HG02610 (cell line): ENCODE measurements at regions not wholly inside any gene's neighbourhood (a gene's known extent, or its start where the extent isn't known, plus 50 kb on each side); places are given as distances from the start of the nearest gene placed in this dataset.

Source experiments
- ATAC-seq: cut with Tn5 transposase; IDR thresholded peaks from one replicate; pipeline ENCODE4 v1.9.1; 2021; ENCODE audit warnings: mild to moderate bottlenecking, moderate library complexity; ENCODE audit not compliant: unreplicated experiment

DNA sequence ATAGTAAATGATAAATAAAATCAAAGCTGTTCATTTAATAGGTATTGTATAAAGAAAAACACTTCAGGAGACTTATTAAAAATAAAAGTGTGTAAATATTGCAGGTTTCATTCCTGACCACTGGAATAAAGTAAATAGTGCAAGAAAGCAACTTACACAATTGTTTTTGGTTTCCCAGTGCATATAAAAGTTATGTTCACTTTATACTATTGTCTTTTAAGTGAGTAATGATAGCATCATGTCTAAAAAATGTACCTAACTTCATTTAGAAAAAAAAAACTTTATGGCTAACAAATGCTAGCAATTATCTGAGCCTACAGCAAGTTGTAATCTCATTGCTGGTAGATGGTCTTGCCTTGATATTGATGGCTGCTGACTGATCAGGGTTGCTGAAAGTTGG, 726.6 kb upstream of the POU3F2 start:
- no peak for ATAC-seq

- ATAC-seq = no peak
Observed at GRCh38 chr6:98116455-98116854, 717.9 kb upstream of the POU3F2 start.

DNA sequence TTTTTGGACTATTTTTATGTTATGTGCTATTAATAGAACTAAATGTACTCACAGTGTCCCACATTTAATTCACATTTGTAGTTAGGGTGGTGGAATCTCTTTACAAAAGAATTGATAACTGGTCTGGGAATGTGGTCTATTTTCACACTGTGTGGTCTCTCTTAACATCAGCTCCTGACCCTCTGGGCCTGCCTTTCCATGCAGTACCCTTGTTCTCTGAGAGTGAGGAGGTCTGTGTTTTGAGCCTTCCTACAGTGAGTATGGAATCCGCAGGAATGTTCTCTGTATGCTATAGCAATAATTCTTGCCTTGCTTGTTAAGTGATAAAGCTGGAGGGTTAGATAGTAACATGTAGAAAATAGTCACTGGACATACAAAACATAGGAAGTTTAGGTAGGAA, 717.3 kb upstream of the POU3F2 start:
- no peak for ATAC-seq

- ATAC-seq = no peak
Observed at GRCh38 chr6:98118397-98119045, 715.9 kb upstream of the POU3F2 start.

- ATAC-seq = no peak
Observed at GRCh38 chr6:98124171-98124570, 710.2 kb upstream of the POU3F2 start.

GRCh38 chr6:98131290-98131990, 702.9 kb upstream of the POU3F2 start:
- no peak for ATAC-seq

GRCh38 chr6:98136333-98136732, 698.0 kb upstream of the POU3F2 start:
- ATAC-seq = no peak

DNA sequence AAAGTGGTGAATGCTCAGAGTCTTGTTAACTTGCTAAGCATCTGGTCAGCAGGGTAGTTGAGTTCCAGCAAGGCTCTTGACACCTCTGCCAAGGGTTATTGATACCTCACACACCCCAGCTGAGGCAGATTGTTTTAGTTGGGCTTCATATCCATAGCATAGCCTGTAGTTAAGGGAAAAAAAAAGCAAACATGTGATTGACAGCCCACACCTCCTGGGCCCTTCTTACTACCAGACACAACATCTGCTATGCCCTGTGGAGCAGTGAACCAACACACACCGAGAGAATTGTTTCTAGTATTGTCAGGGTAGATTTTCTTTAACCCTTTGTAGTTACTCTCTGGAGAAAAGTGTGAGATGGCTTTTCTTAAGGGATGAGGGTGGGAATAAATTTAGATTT, 697.0 kb upstream of the POU3F2 start:
- ATAC-seq = no peak

GRCh38 chr6:98142839-98143238, 691.5 kb upstream of the POU3F2 start:
- ATAC-seq = no peak

DNA sequence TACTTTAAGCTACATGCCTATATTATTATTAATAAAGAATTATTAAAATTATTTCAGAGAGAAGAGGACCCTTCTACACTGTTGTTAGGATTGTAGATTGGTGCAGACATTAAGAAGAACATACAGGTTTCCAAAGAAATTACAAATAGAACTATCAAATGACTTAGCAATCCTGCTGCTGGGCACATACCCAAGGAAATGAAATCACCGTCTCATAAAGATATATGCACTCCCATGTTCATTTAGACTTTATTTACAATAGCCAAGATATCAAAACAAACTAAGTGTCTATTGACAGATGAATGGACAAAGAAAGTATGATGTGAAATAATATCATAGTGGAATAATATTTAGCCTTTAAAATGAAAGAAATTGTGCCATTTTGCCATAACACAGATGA, 687.7 kb upstream of the POU3F2 start:
- ATAC-seq = no peak

DNA sequence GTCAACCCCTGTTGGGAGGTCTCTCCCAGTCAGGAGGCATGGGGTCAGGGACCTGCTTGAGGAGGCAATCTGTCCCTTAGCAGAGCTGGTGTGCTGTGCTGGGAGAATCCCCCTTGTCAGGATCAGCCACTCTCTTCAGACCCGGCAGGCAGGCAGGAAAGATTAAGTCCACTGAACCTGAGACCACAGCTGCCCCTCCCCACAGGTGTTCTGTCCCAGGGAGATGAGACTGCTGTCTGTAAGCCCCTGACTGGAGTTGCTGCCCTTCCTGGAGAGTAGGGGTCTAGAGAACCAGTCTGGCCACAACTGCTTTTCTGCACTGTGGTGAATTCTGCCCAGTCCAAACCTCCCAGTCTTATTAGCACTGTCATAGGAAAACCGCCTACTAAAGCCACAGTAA, 677.8 kb upstream of the POU3F2 start:
- ATAC-seq = no peak

- no peak for ATAC-seq
Observed at GRCh38 chr6:98179606-98180005, 654.8 kb upstream of the POU3F2 start.

DNA sequence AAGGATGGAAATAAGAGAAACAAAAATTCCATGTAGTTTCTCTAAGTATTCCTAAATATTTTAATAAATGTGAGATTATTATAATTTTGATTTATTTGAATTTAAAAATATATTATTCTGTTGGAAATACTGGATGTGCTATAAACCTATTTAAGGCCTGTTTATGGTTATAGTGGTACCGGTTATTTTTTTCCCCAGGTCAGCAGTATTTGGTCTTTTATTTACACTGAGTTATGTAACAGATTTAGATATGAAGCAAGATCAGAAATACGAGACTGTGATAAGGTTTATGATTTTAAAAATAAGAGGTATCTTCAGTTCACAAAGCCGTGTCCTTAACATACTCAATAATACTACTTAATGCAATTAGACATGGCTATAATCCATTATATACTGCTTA, 634.3 kb upstream of the POU3F2 start:
- ATAC-seq = no peak

DNA sequence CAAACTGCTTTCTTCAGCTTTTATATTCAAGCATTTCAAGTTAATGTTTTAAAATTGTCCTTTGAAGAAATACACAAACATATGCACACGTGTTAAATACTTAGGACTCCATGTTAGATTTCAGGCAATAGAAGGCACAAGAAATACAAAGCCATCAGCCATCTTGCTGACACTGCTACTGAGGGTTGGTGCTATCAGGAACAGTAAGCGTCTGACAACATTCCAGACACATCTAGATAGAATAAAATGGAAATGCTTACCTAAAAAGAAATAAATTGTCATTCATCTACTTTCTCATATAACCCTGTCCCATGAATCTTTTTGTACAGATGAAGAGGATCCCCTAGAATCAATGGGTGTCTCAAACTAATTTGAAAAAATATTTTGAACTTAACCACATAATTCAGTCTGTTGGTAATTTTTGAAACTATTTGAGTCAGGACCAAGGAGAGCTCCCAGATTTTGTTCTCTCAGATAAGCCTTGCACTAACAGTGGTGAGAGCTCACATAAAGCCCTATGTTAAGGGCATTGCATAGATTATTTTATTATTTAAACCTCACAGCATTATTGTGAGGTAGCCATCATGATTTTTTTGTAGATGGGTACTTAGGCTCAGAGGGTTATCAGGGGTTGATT, 631.1 kb upstream of the POU3F2 start:
- ATAC-seq = no peak

- ATAC-seq = no peak
Observed at GRCh38 chr6:98212468-98212867, 621.9 kb upstream of the POU3F2 start.

DNA sequence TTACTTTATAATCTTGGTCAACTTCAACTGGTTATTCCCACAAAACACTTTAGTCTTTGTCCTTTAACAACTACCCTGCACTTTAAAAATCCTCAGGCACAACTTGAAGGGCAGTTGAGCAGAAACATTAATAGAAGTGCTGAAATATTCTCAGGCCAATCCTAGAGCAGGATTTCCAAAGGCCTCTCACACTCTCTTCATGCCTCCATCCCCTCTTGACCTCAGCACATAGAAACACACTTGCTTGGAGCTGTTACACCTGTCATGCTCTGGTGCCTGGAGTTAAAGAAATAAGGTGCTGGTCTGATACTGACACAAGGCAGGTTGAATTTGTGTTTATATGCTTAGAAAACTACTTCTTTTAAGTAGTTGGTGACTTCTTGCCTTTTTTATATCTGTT, 618.8 kb upstream of the POU3F2 start:
- ATAC-seq = no peak

DNA sequence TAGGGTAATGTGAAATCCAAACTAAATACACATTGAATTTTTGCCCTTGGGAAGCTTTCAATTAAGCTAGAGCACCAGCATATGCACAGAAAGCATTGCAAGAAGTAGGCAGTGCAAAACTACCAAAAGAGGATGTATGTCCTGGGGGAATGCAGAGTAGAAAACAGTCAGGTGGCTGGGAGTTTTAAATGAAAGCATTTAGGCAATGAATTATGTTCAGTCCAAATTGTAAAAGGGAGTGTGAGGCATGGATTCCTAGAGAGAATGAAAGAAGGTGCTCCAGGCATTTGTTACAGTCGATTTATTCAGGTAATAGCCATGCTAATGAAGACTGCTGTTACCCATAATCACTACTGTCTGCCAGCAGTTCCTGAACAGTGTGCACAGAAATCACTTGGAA, 604.1 kb upstream of the POU3F2 start:
- ATAC-seq = no peak

DNA sequence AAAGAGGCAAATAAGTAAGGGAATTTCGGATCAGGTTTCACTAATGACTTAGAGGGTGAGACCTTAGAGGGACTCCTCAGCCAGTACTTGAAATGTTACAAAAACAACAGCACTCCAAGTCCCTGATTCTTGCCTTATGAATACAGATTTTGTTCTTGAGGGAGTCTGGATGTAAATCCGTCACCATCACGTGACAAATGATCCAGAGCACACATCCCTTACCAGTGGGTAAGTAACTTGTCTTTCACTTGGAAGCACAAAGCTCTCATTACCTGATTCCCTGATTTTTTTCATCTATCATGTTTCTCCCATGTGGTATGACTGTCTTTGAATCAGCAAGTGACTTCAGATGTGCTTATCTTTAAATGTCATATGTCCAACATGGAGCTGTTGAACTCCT, 595.3 kb upstream of the POU3F2 start:
- no peak for ATAC-seq

DNA sequence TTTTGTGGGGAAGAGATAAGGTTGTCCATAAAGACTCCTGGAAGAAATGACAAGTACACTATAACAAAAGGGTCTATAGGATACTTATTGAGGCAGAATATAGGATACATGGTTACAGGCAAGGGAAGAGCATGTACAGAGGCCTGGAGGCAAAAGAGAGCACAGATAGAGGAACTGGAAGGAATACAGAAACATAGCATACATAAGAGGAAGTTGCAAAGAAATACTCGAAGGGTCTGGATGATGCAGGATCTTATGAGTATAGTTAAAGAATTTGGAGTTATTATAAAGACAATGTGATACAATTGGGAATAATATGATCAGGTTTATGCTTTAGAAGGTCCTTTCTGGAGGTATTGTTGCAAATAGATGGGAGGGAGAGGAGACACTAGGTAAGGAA, 592.7 kb upstream of the POU3F2 start:
- no peak for ATAC-seq

DNA sequence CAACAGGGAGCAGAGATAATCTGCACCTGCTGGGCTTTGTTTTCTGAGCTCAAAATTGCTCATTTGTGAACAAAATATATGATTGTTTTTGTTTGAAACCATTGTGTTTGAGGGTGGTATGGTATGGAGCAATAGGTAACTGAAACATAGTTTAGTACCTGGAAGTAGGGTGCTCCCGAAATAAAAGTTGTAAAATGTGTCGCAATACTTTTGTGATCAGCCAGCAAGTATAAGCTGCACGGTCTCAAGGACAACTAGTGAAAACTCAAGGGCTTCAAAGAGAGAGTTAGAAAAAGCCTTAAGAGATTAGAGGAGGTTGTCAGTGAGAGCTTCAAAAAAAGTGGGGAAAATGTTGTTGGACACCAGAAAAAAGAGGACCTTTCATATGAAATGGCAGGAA, 579.8 kb upstream of the POU3F2 start:
- ATAC-seq = no peak

DNA sequence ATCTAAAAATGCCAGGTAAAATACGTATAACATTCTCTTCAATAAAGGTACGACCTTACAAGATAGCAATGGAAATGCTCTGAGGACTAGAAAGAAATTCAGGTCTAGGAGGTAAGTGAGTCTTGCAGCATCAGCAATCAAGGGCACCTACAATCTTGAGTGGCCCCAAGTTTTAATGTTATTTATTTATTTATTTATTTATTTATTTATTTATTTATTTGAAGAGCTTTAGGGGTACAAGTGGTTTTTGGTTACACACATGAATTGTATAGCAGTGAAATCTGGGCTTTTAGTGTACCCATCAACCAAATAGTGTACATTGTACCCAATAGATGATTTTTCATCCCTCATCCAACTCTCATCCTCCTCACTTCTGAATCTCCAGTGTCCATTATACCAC, 574.0 kb upstream of the POU3F2 start:
- no peak for ATAC-seq

- no peak for ATAC-seq
Observed at GRCh38 chr6:98272060-98272459, 562.3 kb upstream of the POU3F2 start.
